GM19240 (cell line): ENCODE measurements at regions not wholly inside any gene's neighbourhood (a gene's known extent, or its start where the extent isn't known, plus 50 kb on each side); places are given as distances from the start of the nearest gene placed in this dataset.
"Not testable (repeated sequence)": the region's sequence is repeated elsewhere in the genome, so short reads cannot be mapped to it uniquely, and the experiment has no call there.

Experiments
- DNase-seq: peaks from one replicate; pipeline ENCODE4 v3.0.0; 2011; ENCODE audit warnings: low spot score; ENCODE audit not compliant: insufficient read length

DNA sequence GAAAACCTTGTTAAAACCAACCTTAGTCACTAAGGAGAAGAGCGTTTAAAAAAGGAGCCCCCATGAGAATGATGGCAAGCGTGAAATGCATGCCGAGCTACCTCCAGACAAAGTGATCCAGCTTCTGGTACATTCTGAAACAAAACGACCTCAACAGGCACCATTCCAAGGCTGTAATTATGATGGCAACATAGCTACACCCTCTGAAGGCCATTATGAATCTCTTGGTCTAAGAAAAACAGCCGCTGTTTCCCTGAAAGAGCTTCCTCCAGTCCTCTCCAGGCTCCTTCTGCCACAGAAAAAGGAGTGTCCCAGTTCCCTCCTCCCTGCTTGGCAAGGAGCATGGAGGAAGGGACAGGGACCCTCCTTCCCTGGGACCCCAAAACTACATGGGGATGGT, 50.0 kb upstream of the ABLIM1 start:
- no peak for DNase-seq

DNA sequence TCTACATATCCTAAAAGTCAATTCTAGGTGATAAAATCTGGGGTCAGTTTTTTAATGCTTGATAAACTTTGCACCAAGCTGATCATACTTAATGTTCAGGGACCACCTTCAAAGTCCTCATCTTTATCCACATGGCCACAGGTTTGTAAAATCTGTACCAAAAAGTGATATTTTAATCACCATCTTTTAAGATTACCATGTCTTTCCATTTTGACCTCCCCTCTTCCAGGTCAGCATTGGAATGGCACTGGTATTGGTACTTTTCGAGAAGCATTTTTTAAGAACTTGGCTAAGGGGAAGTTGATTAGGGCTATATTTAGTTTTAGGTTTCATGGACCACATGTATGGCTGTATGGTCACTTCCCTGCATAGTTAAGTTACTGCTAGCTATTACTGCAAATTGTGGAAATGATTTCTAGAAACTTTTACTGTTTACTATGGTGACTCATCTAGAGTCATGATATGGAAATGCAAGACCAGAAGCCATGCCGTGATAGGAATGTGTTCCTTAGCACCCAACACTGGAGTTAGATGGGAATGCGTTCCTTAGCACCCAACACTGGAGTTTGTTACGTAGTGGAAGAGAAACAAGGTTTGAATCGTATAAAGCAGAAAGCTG, 50.8 kb upstream of the ABLIM1 start:
- no peak for DNase-seq

- no peak for DNase-seq
Observed at GRCh38 chr10:114709984-114710383, 51.9 kb upstream of the ABLIM1 start.

DNA sequence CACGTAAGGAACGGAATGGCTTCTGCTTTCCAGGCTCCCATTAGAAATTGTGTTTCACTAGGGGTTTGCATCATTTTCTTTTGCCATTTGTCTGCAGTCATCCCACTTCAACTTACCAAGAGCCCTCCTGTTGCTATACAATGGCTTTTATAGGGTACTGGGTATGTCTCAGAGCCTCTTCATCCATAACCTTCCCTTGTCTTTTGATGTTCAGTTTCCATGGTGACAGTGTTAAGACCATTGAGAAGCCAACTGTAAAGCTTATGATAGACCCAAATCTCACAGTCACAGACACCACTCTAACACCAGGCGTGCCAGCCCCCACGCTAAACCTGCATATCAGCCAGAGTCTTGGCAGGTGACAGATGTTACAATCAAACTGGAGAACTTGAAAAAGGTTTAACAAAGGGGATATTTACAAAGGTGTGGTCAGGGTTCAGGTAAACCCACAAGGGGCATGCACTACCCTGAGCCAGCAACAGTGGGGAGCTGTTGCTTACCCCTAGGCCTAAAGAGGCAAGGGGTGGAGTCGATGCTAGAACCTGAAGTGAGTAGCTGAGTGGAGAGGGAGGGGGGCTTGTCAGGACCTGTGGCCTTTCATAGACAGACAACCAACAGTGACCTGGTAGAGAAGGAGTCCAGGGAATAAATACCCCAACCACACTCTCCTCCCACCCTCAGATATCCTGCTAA, 53.2 kb upstream of the ABLIM1 start:
- no peak for DNase-seq

- no peak for DNase-seq
Observed at GRCh38 chr10:114711869-114712250, 53.8 kb upstream of the ABLIM1 start.

GRCh38 chr10:114713525-114714090, 55.5 kb upstream of the ABLIM1 start:
- DNase-seq, result no peak

DNA sequence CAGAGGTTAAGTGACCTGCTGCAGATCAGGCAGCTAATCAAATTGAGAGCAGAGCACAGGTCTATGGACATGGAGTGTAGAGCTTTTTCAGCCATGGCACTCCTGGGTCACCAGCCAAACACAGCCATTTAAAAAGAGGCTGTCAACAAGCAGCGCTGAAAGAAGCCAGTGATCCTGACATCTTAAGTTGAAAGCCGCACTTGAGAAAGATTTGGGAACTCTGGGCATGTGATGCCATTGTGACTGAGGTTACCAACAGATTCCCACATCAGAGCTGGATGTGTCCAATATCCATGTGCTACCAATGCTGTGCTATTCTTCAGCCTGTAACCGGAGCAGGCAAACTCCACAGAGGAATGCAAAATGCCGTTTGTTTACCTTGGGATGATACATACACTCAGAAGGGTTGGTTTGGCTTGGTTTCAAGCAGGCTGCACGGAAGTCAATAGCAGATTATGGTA, 56.2 kb upstream of the ABLIM1 start:
- DNase-seq, result no peak

DNA sequence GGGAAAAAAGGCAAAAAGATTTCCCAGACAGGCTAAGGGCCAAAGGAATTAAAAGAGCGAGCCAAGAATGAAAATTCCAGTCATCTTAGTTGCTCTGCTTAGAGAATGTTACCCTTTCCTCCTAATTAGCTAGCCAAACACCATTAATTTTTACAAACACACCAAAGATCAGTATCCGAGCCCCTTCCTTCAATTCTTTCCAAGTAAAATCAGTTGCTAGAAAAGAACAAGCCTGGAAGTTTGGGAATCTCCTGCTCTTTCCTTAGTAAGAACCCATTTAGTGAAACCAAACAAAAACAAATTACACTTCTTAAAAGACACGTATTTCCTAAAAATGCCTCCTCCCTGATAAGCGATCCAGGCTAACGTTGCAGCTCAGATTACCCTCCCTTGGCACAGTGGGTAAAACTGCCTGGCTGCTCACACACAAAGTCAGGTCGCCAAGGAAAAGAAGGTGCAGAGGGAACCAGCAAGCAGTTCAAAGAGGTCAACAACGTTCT, 57.1 kb upstream of the ABLIM1 start:
- DNase-seq, result no peak

GRCh38 chr10:114716811-114717404, 58.8 kb upstream of the ABLIM1 start:
- DNase-seq, result no peak

GRCh38 chr10:114717881-114718280, 59.8 kb upstream of the ABLIM1 start:
- DNase-seq, result not testable (repeated sequence)

DNA sequence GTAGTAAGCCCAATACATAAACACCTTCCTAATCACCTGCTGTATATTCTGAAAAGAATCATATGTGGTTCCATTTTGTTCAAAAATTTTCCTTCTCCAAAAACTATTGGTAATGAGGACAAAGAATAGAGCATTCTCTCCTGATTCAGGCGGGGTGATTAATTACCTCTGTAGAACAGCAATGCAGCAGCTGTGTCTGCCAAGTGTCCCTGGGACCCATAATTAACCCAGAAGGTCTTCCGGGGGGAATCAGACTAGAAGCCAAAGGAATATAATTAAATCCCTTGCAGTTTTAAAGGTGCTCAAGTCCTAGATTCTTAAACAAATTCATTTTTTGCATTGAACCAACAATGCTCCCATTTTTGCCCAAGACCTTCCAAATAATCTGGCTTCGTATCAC, 60.3 kb upstream of the ABLIM1 start:
- no peak for DNase-seq

DNA sequence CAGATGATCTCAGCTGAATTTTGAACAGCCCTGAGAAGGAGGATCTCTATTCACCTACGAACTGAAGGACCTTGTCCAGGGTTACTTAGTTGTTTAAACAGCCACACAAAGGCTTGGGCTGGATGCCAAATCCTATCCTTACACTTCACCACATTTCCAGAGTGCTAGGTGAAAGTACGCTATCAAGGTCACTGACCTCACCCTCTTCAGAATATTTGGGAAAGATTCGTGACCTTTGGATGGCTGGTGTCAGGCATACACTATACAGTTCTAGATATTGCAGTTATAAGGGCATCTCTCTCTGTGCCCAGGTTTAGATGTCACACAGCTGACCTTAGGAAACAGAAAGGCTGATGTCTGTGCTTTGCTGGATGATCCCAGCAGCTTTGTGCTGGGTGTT, 61.2 kb upstream of the ABLIM1 start:
- no peak for DNase-seq

DNA sequence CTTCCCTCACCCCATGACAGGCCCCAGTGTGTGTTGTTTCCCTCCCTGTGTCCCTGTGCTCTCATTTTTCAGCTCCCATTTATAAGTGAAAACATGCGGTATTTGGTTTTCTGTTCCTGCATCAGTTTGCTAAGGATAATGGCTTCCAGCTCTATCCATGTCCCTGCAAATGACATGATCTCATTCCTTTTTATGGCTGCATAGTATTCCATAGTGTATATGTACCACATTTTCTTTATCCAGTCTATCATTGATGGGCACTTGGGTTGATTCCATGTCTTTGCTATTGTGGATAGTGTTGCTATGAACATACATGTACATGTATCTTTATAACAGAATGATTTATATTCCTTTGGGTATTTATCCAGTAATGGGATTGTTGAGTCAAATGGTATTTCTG, 61.9 kb upstream of the ABLIM1 start:
- not testable (repeated sequence) for DNase-seq

GRCh38 chr10:114720685-114721278, 62.7 kb upstream of the ABLIM1 start:
- no peak for DNase-seq

GRCh38 chr10:114722136-114722535, 64.1 kb upstream of the ABLIM1 start:
- DNase-seq, result not testable (repeated sequence)

GRCh38 chr10:114723361-114723760, 65.3 kb upstream of the ABLIM1 start:
- DNase-seq, result no peak

GRCh38 chr10:114723991-114724715, 66.1 kb upstream of the ABLIM1 start:
- DNase-seq, result no peak

GRCh38 chr10:114724716-114725106, 66.6 kb upstream of the ABLIM1 start:
- no peak for DNase-seq

DNA sequence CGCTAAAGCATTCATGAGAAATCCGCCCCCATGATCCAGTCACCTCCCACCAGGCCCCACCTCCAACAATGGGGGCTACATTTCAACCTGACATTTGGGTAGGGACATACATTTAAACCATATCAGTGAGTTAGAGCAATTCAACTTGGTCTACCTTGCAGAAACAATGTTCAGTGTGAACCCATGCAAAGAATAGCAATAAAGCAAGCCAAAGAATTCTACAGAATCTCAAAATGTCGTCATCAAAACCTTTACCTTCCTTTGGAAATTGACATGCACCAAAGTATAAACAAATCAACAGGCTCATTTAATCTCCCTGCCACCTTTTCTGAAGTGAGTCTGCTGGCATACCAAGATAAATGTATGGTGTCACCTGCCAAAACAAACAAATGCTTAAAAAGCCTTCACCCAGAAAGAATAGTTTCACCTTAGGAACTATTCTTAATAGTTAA, 68.8 kb upstream of the ABLIM1 start:
- no peak for DNase-seq

DNA sequence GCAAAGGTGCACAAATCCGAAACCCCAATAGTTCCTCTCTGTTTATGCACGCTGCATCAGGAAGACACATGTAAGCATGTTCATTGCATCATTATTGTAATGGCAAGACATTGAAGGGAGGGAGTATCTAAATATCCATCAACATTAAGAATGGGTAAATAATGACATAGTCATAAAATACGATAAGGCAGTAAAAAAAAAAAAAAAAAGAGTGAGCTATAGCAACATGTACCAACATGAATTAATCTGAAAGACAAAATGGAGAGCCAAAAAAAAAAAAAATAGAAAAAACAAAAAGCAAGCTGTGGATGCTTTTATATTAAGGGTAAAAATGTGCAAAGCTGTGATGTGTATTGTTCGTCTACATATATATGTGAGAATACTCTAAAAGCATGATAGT, 70.2 kb upstream of the ABLIM1 start:
- no peak for DNase-seq

DNA sequence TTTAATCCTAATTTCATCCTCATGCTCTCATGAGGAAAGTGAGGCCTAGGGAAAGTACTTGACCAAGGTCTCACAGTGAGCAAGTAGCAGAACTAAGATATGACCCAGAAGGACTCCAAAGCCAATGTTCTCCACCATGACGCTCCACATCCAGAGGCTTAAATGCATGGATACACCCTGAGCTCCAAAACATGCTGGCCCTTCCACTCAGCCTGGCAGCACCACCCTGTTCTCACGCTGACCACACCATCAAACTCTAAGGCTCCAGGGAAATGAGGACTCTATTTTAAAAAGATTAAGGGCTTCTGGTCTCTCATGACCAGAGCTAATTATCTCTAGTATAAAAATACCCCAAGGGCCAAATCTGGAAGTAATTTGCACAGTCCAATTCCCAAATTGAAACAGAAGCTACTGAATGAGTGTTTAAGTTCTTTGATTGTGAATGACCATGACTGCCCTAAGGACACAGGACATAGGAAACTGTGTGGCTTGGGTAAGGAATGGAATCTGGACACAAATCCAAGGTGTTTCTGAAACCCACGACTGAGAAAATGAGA, 71.1 kb upstream of the ABLIM1 start:
- DNase-seq, result no peak
